HG02885 (cell line): ENCODE measurements at regions not wholly inside any gene's neighbourhood (a gene's known extent, or its start where the extent isn't known, plus 50 kb on each side); places are given as distances from the start of the nearest gene placed in this dataset.

Experiments used
- ATAC-seq: cut with Tn5 transposase; IDR thresholded peaks from one replicate; pipeline ENCODE4 v1.9.1; 2021; ENCODE audit warnings: mild to moderate bottlenecking; ENCODE audit not compliant: unreplicated experiment, poor library complexity

DNA sequence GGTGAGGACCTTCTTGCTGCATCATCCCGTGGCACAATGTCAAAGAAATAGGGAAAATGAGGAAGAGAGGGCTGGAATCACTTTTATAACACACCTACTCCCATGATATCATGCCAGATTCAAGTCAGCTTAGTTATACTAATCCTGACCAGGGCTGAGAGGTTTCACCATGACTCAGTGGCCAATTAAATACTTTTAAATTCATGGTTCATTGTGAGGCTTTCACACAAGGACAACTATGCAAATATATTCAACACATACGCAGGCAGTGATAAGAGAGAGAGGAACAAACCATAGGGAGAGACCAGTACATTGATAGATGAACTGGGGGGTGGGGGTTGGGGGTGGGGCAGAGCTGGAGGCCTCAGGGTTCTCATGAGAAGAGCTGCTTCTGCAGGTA lies 313.1 kb downstream of the LRFN2 start:
- no peak for ATAC-seq

DNA sequence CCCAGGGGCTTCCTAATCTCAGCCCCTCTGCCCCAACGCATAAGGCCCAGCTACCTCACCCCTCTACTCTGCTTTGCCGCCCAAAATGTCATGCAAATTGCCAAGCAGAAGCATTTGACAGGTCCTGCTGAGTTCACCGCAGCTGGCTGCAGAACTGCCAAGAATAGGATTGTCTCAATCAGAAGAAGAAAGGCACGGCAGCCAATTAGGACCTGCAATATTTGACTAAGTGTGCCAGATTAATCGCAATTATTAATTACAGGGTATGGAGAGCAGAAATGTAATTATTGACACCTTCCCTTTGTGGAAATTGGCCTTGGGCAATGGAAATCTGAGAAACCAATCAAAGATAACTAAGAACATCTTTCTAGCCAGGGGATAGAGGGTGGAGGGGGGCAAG lies 318.6 kb downstream of the LRFN2 start:
- no peak for ATAC-seq

DNA sequence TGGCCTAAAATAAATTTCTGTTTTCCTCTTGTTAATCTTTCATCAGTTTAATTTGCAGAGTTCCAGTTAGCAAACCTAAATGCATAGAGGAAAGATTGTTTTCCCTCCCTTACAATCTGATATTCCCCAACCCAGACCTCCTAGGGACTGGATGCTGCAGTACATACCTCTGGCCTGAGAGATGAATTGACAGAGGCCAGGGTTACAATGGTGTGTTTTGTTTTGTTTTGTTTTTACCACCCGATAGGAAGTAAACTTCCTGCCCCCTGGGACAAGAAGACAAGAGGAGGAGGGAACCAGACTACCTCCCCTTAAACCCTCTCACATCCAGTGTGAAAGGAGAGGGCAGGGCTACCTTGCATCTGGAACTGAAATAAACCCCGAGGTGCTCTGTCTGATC lies 319.0 kb downstream of the LRFN2 start:
- ATAC-seq: no peak

DNA sequence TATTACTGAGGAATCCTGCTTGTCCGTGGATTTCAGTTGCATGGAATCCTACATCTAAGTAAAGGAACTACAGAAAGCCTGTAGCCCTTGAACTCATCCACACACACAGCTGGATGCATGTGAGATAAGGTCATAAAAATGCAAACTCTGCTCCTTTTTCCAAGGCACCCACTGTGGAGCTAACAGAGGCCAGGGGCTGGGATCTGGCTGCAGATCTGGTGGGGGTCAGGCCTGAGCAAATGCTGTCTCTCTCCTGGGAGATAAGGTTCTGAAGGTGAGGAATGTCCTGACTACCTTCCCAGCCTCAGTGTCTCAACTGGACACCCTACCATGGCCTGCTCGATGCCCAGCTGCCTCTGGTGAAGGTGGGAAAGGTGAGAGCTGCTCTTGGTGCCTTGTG lies 321.5 kb downstream of the LRFN2 start:
- no peak for ATAC-seq

DNA sequence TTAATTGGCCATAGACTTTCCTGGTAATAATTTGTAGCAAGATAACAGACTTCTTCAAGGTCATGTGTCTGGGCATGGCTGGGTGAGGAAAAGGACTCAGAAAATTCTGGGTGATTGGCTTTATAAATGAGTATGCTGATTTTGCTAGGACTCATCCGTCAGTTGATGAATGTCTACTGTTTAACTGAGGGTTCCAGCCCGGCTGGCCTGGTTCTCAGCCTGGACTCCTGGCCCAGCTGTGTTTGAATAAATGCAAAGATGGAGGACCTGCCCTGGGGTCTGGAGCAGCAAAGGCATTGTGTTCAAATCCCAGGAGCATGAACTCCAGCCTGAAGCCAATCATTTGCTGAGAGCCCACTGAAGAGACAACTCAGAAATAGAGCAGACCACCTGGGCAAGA lies 323.2 kb downstream of the LRFN2 start:
- no peak for ATAC-seq

DNA sequence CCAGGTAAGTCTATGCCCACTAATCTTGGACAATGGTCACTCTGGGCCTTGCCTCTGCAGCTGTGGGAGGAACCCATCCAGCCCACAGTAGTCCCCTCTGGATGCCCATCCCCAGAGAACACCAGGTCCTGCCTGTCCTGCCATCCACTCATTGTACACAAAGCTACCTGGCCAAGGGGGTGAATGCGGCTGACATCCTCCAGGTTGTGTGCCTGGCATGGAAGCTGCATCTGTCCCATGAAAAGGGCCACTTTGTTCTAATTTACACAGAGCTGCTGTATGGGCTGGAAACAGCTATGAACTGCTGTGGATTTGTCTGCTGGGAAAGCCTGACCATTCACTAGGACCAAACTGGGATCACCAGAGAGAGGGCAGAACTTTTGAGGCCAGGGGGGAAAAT lies 324.8 kb downstream of the LRFN2 start:
- ATAC-seq: no peak

DNA sequence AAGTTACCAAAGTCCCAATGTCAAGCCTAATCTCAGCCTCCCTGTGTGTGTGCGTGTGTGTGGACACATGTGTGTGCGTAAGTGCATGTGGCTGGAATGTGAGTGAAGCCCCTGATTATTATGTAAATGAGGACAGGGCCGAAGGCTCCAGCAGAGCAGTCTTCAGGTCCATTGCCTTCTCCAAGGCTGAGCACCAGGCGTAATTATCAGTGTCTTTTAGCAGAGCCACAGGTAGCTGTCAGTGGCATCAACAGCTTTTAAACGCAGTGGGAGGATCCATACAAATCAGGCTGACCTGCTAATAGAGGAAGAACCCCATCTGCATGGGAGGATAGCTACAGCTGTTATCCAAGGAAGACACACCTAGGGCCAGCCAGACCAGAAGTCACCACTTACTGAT lies 324.3 kb upstream of the MOCS1 start:
- ATAC-seq: no peak

DNA sequence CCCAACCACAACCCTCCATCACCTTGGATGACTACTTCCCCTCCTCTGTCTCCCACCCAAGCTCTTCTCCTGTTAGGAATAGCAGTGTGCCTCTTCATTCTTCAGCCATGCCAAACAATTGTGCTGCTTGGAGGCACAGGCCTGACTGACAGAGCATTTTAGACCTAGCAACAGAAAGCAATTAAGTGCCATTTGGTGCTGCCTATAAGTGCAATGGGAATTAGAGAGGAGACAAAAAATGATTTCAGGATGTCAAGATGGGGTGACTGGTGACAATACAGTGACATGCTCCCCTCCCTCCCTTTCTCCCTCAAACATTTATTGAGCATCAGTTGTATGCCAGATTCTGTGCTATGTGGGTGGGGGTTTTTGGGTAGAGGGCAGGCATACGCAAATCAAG lies 322.6 kb upstream of the MOCS1 start:
- ATAC-seq: no peak

DNA sequence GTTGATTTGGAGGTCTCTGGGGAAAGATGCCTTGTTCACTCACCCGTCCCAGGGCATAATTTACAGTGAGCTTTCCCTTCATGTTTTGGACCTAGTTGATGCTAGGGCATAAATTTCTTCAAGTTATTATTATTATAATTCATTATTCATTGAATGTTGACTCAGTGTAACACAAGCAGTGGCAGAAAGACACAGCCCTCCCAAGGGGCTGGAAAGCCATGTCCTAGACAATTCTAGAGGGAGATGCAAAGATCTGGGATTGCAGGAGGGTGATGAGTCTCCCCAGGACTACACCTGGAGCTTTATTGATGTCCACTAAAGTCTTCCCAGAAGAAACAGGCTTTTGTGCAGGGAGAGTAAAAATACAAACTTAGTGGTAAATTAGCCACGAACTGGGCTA lies 322.0 kb upstream of the MOCS1 start:
- ATAC-seq: no peak

DNA sequence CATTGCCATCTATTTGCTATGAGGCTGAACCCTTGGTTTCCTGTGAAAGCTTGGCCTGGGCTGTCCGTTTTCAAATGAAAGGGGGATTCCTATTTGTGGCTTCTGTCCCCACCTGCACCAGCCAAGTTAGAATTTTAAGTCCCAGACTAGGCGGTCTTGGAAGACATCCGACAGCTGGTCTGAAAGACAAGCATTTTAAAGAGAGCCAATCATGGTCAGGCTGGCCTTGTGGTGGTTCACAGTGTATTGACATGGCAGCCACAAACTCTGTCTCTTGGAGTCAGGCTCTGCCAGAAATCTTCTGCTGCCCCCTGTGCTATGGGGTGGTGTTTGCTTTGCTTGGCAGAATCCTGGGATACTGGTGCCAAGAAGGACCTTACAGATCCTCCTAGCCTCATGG lies 319.2 kb upstream of the MOCS1 start:
- no peak for ATAC-seq

DNA sequence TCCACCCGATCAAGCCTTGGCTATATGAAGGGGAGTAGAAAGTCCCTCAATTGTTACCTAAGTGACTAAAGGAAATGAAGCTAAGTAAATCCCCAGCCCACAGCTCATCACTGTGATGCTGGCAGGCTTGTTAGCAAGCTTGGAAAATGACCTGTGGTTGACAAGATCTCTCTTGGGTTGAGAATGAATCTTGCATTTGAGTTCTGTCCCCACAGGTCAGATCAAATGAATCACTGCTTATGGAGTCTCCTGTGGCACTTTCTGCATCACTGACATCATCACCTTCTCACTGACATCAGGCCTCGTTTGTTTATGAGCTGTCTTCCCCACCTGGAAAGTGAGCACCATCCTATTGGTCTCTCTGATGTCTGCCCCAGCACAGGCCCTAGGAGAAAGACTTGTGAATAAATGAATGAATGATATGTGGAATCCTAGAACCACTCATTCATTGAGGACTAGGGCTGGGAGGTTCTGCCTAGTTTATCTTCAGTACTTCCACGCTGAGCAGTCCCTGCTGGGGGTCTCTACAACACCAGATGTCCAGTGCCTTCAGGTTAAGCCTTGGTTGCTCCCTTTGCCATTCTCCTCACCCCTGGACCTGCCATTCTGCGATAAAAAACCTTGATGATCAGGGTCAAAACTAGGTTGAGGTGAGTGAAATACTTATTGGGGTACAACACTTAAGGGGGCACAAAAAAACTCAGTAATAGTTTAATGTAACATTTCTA lies 318.4 kb upstream of the MOCS1 start:
- ATAC-seq: no peak

DNA sequence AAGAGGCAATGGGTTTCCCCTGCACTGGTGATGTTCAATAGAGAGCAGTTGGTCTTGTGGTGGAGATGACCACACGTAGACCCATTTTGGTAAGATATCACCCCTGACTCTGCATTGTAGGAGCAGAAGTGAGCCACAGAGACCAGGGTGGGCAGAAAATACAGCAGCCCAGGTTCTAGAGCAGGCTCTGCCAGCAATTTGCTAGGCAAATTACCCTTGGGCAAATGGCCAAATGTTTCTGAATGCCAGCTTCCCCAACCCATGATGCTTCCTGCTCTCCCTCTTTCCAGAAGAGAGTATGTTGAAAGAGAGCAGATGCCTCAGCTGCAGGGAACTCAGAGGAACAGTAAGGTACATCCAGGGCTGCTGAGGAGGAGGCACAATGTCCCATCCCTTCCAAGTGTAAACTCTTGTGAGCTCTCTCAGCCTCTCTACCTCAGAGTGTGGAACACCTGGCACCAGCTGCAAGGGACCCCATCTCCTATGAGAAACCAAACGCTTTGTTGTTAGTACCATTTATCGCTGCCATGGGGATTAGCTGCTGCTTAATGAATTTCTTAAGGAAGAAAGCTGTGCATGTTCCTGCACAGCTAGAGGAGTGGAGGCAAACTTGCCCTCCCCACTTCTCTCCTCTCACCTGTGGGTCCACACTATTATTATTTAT lies 317.5 kb upstream of the MOCS1 start:
- ATAC-seq: no peak

DNA sequence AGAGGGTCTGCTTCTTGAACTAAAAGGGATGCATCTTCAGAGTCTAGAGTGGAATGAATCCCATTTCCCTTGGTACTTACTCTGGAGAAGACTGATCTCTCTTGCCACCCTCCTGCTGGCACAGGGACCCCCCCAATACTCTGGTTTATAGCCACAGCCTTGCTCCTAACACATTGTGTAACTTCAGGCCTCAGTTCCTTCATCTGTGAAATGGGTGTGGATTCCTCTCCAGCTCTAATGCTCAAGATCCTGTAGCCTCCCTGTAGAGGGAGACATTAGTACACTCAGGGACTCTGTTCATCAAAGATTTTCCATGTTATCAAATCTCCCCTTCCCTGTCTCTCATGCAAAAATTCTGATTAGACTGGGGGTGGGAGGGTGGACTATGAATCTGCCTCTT lies 315.7 kb upstream of the MOCS1 start:
- no peak for ATAC-seq

DNA sequence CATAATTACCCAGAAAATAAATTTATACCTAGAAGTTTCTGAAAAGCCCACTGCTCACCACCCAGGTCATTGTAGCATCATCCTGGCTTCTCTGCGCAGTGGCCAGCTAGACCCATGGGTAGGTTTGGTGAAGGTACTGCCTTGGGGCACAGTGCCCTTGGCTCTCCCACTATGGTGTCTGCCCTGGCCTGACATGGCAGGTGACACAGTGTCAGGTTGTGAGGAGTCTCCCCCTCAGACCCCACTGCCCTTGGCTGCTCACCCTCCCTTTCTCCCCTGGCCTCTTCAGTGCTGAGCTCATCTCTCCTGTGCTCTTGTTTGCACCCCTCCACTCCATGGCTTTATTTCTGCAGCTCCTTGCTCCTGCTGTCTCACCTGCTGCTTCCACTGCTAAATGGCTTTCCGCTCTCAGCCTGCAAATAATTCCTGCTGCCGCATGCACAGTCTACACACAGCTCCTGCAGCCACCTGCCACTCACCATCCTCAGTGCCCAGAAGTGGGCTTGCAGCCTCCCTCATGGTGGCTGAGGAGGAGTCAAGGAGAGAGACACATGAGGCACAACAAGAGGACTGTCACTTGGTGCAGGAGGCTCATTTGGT lies 313.4 kb upstream of the MOCS1 start:
- no peak for ATAC-seq

DNA sequence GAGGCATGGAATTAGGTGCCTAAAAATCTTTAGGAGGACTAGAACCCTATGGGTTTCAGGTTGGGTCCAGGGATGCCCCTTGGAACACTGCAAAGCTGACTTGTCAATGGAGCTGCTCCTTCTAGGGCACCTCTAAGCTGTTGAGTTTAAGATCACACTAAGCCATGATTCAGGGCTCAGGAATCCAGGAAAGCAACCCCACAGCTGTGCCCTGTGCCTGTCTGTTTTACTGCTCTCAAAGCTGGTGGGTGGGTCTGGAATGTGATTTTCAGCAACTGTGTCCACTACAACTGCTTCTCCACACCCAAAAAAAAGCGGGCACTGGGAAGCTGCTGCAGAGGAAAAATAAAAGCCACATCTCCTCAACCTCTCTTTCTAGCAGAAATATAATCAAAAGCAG lies 310.4 kb upstream of the MOCS1 start:
- no peak for ATAC-seq

DNA sequence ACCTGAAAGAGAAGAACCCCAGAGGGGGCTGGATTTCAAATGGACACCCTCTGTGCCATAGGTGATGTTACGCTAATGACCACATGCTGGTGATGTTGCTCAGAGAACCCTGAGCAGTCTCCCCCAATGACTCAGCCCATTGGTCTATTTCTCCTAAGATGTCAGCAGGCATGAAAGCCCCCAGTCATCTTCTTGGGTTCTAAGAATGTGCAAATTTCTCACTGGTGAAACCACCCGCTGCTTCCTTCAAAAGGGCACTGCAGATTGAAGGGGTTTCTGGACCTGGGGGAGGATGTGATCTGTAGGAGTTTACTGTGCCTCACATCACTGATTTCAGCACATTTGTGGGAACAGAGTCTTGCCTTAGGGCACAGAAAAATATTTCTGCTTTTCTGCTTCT lies 298.4 kb upstream of the MOCS1 start:
- no peak for ATAC-seq

DNA sequence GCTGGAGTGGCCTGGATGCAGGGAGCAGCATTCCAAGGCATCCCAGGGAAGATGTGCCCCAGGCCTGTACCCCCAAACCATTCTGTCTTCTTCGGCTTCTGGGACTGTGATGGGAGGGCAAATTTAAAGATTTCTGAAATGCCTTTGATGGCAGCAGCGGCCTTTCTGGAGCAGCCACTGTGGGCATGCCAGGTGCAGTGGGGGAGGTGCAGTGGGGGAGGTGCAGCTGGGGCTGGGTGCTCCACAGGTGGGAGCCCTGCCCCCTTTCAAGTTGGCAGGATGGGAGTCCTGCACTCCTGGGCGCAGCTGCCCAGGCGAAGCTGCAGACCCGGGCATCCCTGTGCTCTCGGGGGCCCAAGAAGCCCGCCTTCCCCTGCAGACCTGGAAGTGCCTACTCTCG lies 293.5 kb upstream of the MOCS1 start:
- ATAC-seq: no peak

DNA sequence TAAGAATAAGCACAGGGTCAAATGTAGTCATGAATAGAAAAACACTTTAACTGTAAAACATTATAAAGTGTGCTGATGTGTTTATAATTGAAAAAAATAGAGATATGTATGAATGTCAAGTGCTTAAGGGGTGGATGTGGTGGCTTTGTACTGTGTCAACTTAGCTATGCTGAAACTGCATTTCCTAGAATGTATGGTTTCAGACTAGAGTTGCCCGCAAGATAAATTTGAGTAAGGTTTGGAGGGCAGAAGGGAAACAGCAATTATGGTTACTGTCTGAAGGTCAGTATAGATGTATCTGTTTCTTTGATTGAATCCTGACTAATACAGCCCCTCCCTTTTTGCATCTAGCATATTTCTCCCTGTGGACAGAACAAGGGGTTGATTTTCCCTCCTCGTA lies 288.1 kb upstream of the MOCS1 start:
- ATAC-seq: no peak

DNA sequence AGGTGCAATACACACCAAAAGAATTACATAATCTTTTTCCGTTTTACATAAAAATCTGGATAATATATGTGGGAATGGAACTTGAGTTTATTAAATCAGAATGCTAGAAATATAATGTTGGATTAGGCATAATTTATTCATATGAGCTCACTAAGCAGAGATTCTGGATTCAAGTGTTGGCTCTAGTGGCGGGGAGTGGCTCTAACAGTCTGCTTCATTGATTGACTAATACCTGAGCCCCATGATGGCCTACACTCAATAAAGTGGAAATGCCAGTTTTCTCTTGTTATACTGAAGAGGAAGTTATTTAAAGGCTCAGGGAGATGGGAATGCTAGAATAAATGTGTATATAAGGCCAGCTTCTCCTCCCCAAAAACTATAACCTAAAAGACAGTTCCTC lies 285.5 kb upstream of the MOCS1 start:
- ATAC-seq: no peak

DNA sequence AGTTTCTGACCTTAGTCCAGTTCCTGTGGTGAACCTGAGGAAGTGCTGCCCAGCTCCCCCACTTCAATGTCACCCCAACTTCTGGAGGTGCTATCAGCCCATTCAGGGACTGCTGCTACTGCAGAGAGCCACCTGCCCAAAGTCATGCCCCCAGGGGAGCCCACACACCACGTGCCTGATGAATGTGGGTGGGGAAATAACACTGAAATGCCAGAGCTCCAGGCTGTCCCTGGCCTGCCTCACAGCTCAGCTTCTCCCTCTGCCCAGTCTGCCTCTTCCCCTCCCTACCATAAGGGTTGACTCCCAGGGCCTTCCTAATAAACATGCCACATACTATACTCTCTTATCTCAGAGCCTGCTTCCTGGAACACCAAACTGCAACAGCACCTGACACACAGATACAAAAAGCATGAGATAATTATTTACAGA lies 276.4 kb upstream of the MOCS1 start:
- no peak for ATAC-seq

DNA sequence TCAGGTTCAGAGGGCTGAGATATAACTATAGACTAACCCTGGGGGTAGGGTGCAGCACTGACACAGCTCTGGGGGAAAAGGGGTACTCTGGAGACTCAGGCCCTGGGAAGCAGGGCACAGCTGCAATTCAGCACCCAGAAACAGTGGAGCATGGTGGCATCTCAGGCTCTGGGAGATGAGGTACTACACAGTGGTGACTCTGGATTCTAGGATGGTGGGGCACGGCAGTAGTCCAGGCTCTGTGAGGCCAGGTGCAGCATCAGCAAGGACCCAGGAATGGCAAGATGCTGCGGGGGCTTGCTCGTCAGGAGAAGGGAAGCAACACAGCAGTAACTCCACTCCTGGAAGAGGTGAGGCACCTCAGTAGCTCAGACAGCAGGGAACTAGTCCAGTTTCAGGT lies 271.5 kb upstream of the MOCS1 start:
- ATAC-seq: no peak

DNA sequence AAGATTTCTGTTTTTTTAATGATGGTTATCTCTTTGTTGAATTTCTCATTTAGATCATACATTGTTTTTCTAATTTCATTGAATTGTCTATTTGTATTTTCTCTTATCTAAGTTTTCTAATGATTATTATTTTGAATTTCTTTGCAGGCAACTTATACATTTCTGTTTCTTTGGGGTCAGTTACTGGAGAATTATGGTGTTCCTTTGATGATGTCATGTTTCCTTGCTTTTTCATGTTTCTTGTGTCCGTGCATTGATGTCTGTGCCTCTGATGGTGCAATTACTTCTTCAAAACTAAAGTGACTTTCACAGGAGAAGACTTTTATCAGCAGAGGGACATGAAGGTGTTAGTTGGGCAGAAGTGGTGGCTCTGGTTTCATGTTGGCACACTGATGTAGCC lies 270.7 kb upstream of the MOCS1 start:
- ATAC-seq: no peak
